Epithelial cell of proximal tubule (primary cell): ENCODE measurements at regions not wholly inside any gene's neighbourhood (a gene's known extent, or its start where the extent isn't known, plus 50 kb on each side); places are given as distances from the start of the nearest gene placed in this dataset.
"Not testable (repeated sequence)": the region's sequence is repeated elsewhere in the genome, so short reads cannot be mapped to it uniquely, and the experiment has no call there.

ENCODE experiments used
- DNase-seq: peaks from one replicate; pipeline ENCODE4 v3.0.0-alpha.2; 2011; ENCODE audit warnings: low read depth
- H3K4me3 ChIP-seq: 2 replicates; pipeline ENCODE4 v1.5.1; 2011; ENCODE audit warnings: low read depth, mild to moderate bottlenecking, low read length
- CTCF ChIP-seq: conservative IDR thresholded peaks from 2 replicates; pipeline ENCODE4 v1.5.1; 2012; ENCODE audit warnings: low read depth, mild to moderate bottlenecking, low read length

- no peak overlapping the region for H3K4me3 ChIP-seq
- no peak for DNase-seq
- no peak for TF ChIP-seq CTCF
Measured at GRCh38 chr5:168089201-168089887, 202.1 kb upstream of the WWC1 start.

GRCh38 chr5:168092209-168093185, 198.9 kb upstream of the WWC1 start:
- H3K4me3 ChIP-seq = no peak overlapping the region
- no peak for DNase-seq
- no peak for TF ChIP-seq CTCF

GRCh38 chr5:168093200-168093910, 198.1 kb upstream of the WWC1 start:
- DNase-seq = no peak
- no peak for TF ChIP-seq CTCF
- no peak overlapping the region for H3K4me3 ChIP-seq

GRCh38 chr5:168096525-168096924, 194.9 kb upstream of the WWC1 start:
- H3K4me3 ChIP-seq = no peak overlapping the region
- DNase-seq = no peak
- TF ChIP-seq CTCF = no peak

- no peak overlapping the region for H3K4me3 ChIP-seq
- DNase-seq = no peak
- TF ChIP-seq CTCF = no peak
Measured at GRCh38 chr5:168097876-168098653, 193.4 kb upstream of the WWC1 start.

- DNase-seq = no peak
- no peak overlapping the region for H3K4me3 ChIP-seq
- no peak for TF ChIP-seq CTCF
Measured at GRCh38 chr5:168101352-168101751, 190.1 kb upstream of the WWC1 start.

GRCh38 chr5:168103018-168103417, 188.4 kb upstream of the WWC1 start:
- not testable (repeated sequence) for H3K4me3 ChIP-seq, DNase-seq
